MCF 10A (cell line): ENCODE measurements at regions not wholly inside any gene's neighbourhood (a gene's known extent, or its start where the extent isn't known, plus 50 kb on each side); places are given as distances from the start of the nearest gene placed in this dataset.

ENCODE experiments used
- BruUV-seq: library from RNA; stranded (reverse); fragments of 400-500 nt; replicated peaks from 2 replicates; lab custom pipeline; 2021; lab: Mats Ljungman, UMichigan
- CTCF ChIA-PET: fragments of 300-600 bp; sonication (Branson Sonifier 250); formaldehyde crosslinking; extraction: SDS; loops from one replicate; lab custom pipeline; 2021; ENCODE audit warnings: antibody characterized with exemption, inconsistent platforms; lab: Yijun Ruan, JAX
- POLR2A ChIA-PET: fragments of 300-600, 350-650 bp; sonication (Branson Sonifier 250); formaldehyde crosslinking; extraction: SDS; loops from one replicate; lab custom pipeline; 2020; ENCODE audit warnings: antibody characterized with exemption, inconsistent platforms; lab: Yijun Ruan, JAX
- DNase-seq: peaks from one replicate; pipeline ENCODE4 v3.0.0-alpha.2; 2018; ENCODE audit not compliant: unreplicated experiment
- H3K27ac Mint-ChIP-seq: one replicate; pipeline ENCODE4 v1.8.0; 2022; ENCODE audit warnings: mild to moderate bottlenecking, low read depth, mixed read lengths; ENCODE audit not compliant: unreplicated experiment
- H3K27me3 Mint-ChIP-seq: one replicate; pipeline ENCODE4 v1.8.0; 2022; ENCODE audit warnings: mixed read lengths; ENCODE audit not compliant: insufficient read depth, unreplicated experiment
- H3K36me3 Mint-ChIP-seq: one replicate; pipeline ENCODE4 v1.8.0; 2022; ENCODE audit warnings: mild to moderate bottlenecking, moderate library complexity, mixed read lengths; ENCODE audit not compliant: insufficient read depth, unreplicated experiment
- H3K4me1 Mint-ChIP-seq: one replicate; pipeline ENCODE4 v1.8.0; 2022; ENCODE audit warnings: mixed read lengths; ENCODE audit not compliant: insufficient read depth, unreplicated experiment
- H3K4me3 Mint-ChIP-seq: one replicate; pipeline ENCODE4 v1.8.0; 2022; ENCODE audit warnings: mild to moderate bottlenecking, moderate library complexity, mixed read lengths; ENCODE audit not compliant: unreplicated experiment
- H3K9me3 Mint-ChIP-seq: one replicate; pipeline ENCODE4 v1.8.0; 2022; ENCODE audit warnings: mixed read lengths; ENCODE audit not compliant: unreplicated experiment
- CTCF ChIP-seq: fragments of 200-600 bp; IDR thresholded peaks from one replicate; pipeline ENCODE4 v1.8.0; 2022; ENCODE audit warnings: antibody characterized with exemption, mild to moderate bottlenecking; ENCODE audit not compliant: unreplicated experiment
- intact Hi-C: fragments of 100-400 bp; cut with micrococcal nuclease; formaldehyde crosslinking; loops from 2 replicates; pipeline ENCODE4 v1.14.1; 2022

GRCh38 chr2:175437167-175437566 lies 255.7 kb upstream of the ATP5MC3 start:
- CTCF ChIA-PET: interaction anchor here (0.9 to 1.0 kb wide), 2 partner anchors 193 to 253 kb away, joined by 3 read pairs; no protein-coding TSS in a partner anchor

GRCh38 chr2:175436076-175436475 lies 254.6 kb upstream of the ATP5MC3 start:
- intact Hi-C loops: no loop called here
- no peak overlapping the region for H3K4me3 Mint-ChIP-seq
- peaks cover 5% of the 10 kb centered on the region for H3K4me1 Mint-ChIP-seq
- H3K27me3 Mint-ChIP-seq: peaks cover 14% of the 10 kb centered on the region
- no peaks in the 10 kb centered on the region for H3K9me3 Mint-ChIP-seq
- peaks cover 5% of the 10 kb centered on the region for H3K36me3 Mint-ChIP-seq
- no TSS peak for BruUV-seq
- H3K27ac Mint-ChIP-seq: no peak overlapping the region
- DNase-seq: peak; percentile 52
- CTCF ChIA-PET: interaction anchor here (0.6 to 1.2 kb wide), 4 partner anchors 9 to 1216 kb away, joined by 3 to 4 read pairs (median 3); no protein-coding TSS in a partner anchor
- POLR2A ChIA-PET: interaction anchor here (0.6 to 1.4 kb wide), 6 partner anchors 9 to 232 kb away, joined by 3 to 5 read pairs (median 4); no protein-coding TSS in a partner anchor
- TF ChIP-seq CTCF: no peak

More at GRCh38 chr2:175437167-175437566, 255.7 kb upstream of the ATP5MC3 start:
- DNase-seq: no peak
- BruUV-seq: no TSS peak
- Mint-ChIP-seq H3K4me3 (no peak overlapping the region), H3K27ac (no peak overlapping the region), H3K4me1 (peaks cover 8% of the 10 kb centered on the region), H3K36me3 (peaks cover 5% of the 10 kb centered on the region), H3K27me3 (peaks cover 25% of the 10 kb centered on the region), H3K9me3 (no peaks in the 10 kb centered on the region)
- intact Hi-C loops: no loop called here
- TF ChIP-seq CTCF: no peak
- POLR2A ChIA-PET: interaction anchor here (0.6 to 1.5 kb wide), 4 partner anchors 26 to 1446 kb away, joined by 3 to 4 read pairs (median 3); no protein-coding TSS in a partner anchor

GRCh38 chr2:175435012-175435411 lies 253.5 kb upstream of the ATP5MC3 start:
- Mint-ChIP-seq H3K36me3 (peaks cover 5% of the 10 kb centered on the region), H3K27ac (no peak overlapping the region), H3K4me1 (peaks cover 5% of the 10 kb centered on the region), H3K27me3 (peaks cover 11% of the 10 kb centered on the region), H3K9me3 (no peaks in the 10 kb centered on the region), H3K4me3 (no peak overlapping the region)
- TF ChIP-seq CTCF: no peak
- peak; percentile 43 for DNase-seq
- intact Hi-C loops: no loop called here
- ChIA-PET CTCF (interaction anchor here (0.6 to 1.4 kb wide), 5 partner anchors 20 to 253 kb away, joined by 3 to 7 read pairs (median 3); no protein-coding TSS in a partner anchor), POLR2A (interaction anchor here (0.5 to 1.4 kb wide), 11 partner anchors 8 to 556 kb away, joined by 3 to 5 read pairs (median 3); no protein-coding TSS in a partner anchor)
- no TSS peak for BruUV-seq

GRCh38 chr2:175432793-175433192 lies 251.3 kb upstream of the ATP5MC3 start:
- peaks cover 5% of the 10 kb centered on the region for H3K4me1 Mint-ChIP-seq
- H3K36me3 Mint-ChIP-seq: peaks cover 5% of the 10 kb centered on the region
- no peak overlapping the region for H3K27ac Mint-ChIP-seq
- peaks cover 20% of the 10 kb centered on the region for H3K27me3 Mint-ChIP-seq
- no TSS peak for BruUV-seq
- TF ChIP-seq CTCF: no peak
- no peaks in the 10 kb centered on the region for H3K9me3 Mint-ChIP-seq
- no peak for DNase-seq
- ChIA-PET CTCF (interaction anchor here (0.9 to 1.1 kb wide), 2 partner anchors 12 to 182 kb away, joined by 3 to 4 read pairs; no protein-coding TSS in a partner anchor), POLR2A (no interaction called here)
- no peak overlapping the region for H3K4me3 Mint-ChIP-seq
- intact Hi-C loops: no loop called here
